HEK293T (cell line): ENCODE measurements at regions not wholly inside any gene's neighbourhood (a gene's known extent, or its start where the extent isn't known, plus 50 kb on each side); places are given as distances from the start of the nearest gene placed in this dataset.

Source experiments
- CTCF ChIA-PET: fragments of 350-600 bp; formaldehyde crosslinking; extraction: SDS; loops from one replicate; lab custom pipeline; 2021; ENCODE audit warnings: antibody characterized with exemption, inconsistent platforms; lab: Yijun Ruan, JAX
- POLR2A ChIA-PET: fragments of 350-600 bp; formaldehyde crosslinking; extraction: SDS; loops from one replicate; lab custom pipeline; 2020; ENCODE audit warnings: antibody characterized with exemption, inconsistent platforms; lab: Yijun Ruan, JAX
- DNase-seq: peaks from one replicate; pipeline ENCODE4 v3.0.0; 2012; ENCODE audit warnings: mixed read lengths; ENCODE audit errors: extremely low spot score
- ARNT ChIP-seq: fragments of 450-650 bp; IDR thresholded peaks from 2 replicates; pipeline ENCODE4 v1.6.1; 2017; ENCODE audit warnings: mild to moderate bottlenecking
- BHLHE40 ChIP-seq: fragments of 450-650 bp; IDR thresholded peaks from 2 replicates; pipeline ENCODE4 v1.6.1; 2016; ENCODE audit warnings: mild to moderate bottlenecking, moderate library complexity, borderline replicate concordance
- CTBP1 ChIP-seq: fragments of 450-650 bp; IDR thresholded peaks from 2 replicates; pipeline ENCODE4 v1.6.1; 2016; ENCODE audit warnings: borderline replicate concordance
- ELF4 ChIP-seq: fragments of 450-650 bp; IDR thresholded peaks from 2 replicates; pipeline ENCODE4 v1.6.1; 2017; ENCODE audit warnings: antibody characterized with exemption
- FOXA1 ChIP-seq: fragments of 450-650 bp; IDR thresholded peaks from 2 replicates; pipeline ENCODE4 v1.6.1; 2016; ENCODE audit warnings: mild to moderate bottlenecking
- FOXK2 ChIP-seq: fragments of 450-650 bp; IDR thresholded peaks from 2 replicates; pipeline ENCODE4 v1.6.1; 2016; ENCODE audit warnings: mild to moderate bottlenecking
- FOXM1 ChIP-seq: fragments of 450-650 bp; IDR thresholded peaks from 2 replicates; pipeline ENCODE4 v1.6.1; 2017; ENCODE audit warnings: mild to moderate bottlenecking, borderline replicate concordance
- HDGF ChIP-seq: fragments of 450-650 bp; IDR thresholded peaks from 2 replicates; pipeline ENCODE4 v1.6.1; 2017; ENCODE audit warnings: antibody characterized with exemption, borderline replicate concordance
- L3MBTL2 ChIP-seq: fragments of 450-650 bp; conservative IDR thresholded peaks from 2 replicates; pipeline ENCODE4 v1.6.1; 2016; ENCODE audit warnings: mild to moderate bottlenecking
- LEF1 ChIP-seq: fragments of 450-650 bp; IDR thresholded peaks from 2 replicates; pipeline ENCODE4 v1.6.1; 2017; ENCODE audit warnings: mild to moderate bottlenecking, borderline replicate concordance
- NFRKB ChIP-seq: fragments of 450-650 bp; IDR thresholded peaks from 2 replicates; pipeline ENCODE4 v1.6.1; 2016; ENCODE audit warnings: mild to moderate bottlenecking, moderate library complexity
- PKNOX1 ChIP-seq: fragments of 450-650 bp; IDR thresholded peaks from 2 replicates; pipeline ENCODE4 v1.6.1; 2016
- SP1 ChIP-seq: fragments of 450-650 bp; IDR thresholded peaks from 2 replicates; pipeline ENCODE4 v1.6.1; 2017
- SUZ12 ChIP-seq: fragments of 450-650 bp; IDR thresholded peaks from 2 replicates; pipeline ENCODE4 v1.6.1; 2016; ENCODE audit warnings: mild to moderate bottlenecking
- TARDBP ChIP-seq: fragments of 450-650 bp; IDR thresholded peaks from 2 replicates; pipeline ENCODE4 v1.6.1; 2016
- ZNF384 ChIP-seq: fragments of 450-650 bp; IDR thresholded peaks from 2 replicates; pipeline ENCODE4 v1.6.1; 2016

GRCh38 chr2:147471126-147471525 lies 373.7 kb upstream of the ACVR2A start:
- POLR2A ChIA-PET: no interaction called here

GRCh38 chr2:147469471-147469870 lies 375.4 kb upstream of the ACVR2A start:
- CTCF ChIA-PET: no interaction called here
- POLR2A ChIA-PET: no interaction called here
- TF ChIP-seq CTBP1 (peak; percentile 14; the same call in 1 of the 2 replicates), ZNF384 (no peak)
- DNase-seq: peak; percentile 63

More at GRCh38 chr2:147471126-147471525, 373.7 kb upstream of the ACVR2A start:
- no peak for DNase-seq
- TF ChIP-seq ELF4: no peak
- no peak for TF ChIP-seq HDGF
- TF ChIP-seq CTBP1: no peak
- no peak for TF ChIP-seq LEF1
- CTCF ChIA-PET: interaction anchor here (0.6 kb wide), 1 partner anchor 165 kb away, joined by 3 read pairs; no protein-coding TSS in a partner anchor

GRCh38 chr2:147468963-147469362 lies 375.9 kb upstream of the ACVR2A start:
- DNase-seq: no peak
- TF ChIP-seq L3MBTL2: no peak
- no peak for TF ChIP-seq ARNT
- no peak for TF ChIP-seq CTBP1
- no peak for TF ChIP-seq SUZ12
- ChIA-PET CTCF (no interaction called here), POLR2A (no interaction called here)

GRCh38 chr2:147468349-147468748 lies 376.5 kb upstream of the ACVR2A start:
- ChIA-PET POLR2A (no interaction called here), CTCF (no interaction called here)
- peak; percentile 58 for TF ChIP-seq PKNOX1
- TF ChIP-seq SUZ12: no peak
- no peak for DNase-seq

GRCh38 chr2:147467441-147467840 lies 377.4 kb upstream of the ACVR2A start:
- TF ChIP-seq PKNOX1 (peak; percentile 45), BHLHE40 (no peak)
- ChIA-PET POLR2A (no interaction called here), CTCF (no interaction called here)

GRCh38 chr2:147464737-147465357 lies 380.0 kb upstream of the ACVR2A start:
- CTCF ChIA-PET: no interaction called here
- TF ChIP-seq LEF1: no peak
- TF ChIP-seq FOXK2: no peak
- TF ChIP-seq HDGF: no peak
- no peak for TF ChIP-seq ELF4
- no peak for DNase-seq
- POLR2A ChIA-PET: no interaction called here

More at GRCh38 chr2:147467441-147467840, 377.4 kb upstream of the ACVR2A start:
- no peak for DNase-seq

GRCh38 chr2:147463881-147464520 lies 380.8 kb upstream of the ACVR2A start:
- ChIA-PET CTCF (no interaction called here), POLR2A (no interaction called here)
- TF ChIP-seq ZNF384: no peak
- TF ChIP-seq LEF1: no peak
- TF ChIP-seq HDGF: no peak
- TF ChIP-seq NFRKB: no peak
- no peak for TF ChIP-seq L3MBTL2
- TF ChIP-seq TARDBP: no peak
- no peak for TF ChIP-seq SUZ12
- no peak for TF ChIP-seq PKNOX1
- TF ChIP-seq FOXK2: no peak
- TF ChIP-seq FOXA1: no peak
- TF ChIP-seq ARNT: no peak
- no peak for TF ChIP-seq FOXM1
- no peak for DNase-seq

- CTCF ChIA-PET: no interaction called here
Observed at GRCh38 chr2:147460155-147460554, 384.7 kb upstream of the ACVR2A start.

More at GRCh38 chr2:147460155-147460554, 384.7 kb upstream of the ACVR2A start:
- POLR2A ChIA-PET: no interaction called here
- DNase-seq: no peak
- TF ChIP-seq NFRKB (no peak), SP1 (no peak), LEF1 (no peak), FOXA1 (no peak), ELF4 (no peak), L3MBTL2 (no peak), BHLHE40 (no peak), FOXM1 (no peak), TARDBP (no peak), HDGF (no peak), PKNOX1 (no peak), SUZ12 (no peak), FOXK2 (no peak), ARNT (no peak)
